ENCODE measurements at regions not wholly inside any gene's neighbourhood (a gene's known extent, or its start where the extent isn't known, plus 50 kb on each side); places are given as distances from the start of the nearest gene placed in this dataset.

DNA sequence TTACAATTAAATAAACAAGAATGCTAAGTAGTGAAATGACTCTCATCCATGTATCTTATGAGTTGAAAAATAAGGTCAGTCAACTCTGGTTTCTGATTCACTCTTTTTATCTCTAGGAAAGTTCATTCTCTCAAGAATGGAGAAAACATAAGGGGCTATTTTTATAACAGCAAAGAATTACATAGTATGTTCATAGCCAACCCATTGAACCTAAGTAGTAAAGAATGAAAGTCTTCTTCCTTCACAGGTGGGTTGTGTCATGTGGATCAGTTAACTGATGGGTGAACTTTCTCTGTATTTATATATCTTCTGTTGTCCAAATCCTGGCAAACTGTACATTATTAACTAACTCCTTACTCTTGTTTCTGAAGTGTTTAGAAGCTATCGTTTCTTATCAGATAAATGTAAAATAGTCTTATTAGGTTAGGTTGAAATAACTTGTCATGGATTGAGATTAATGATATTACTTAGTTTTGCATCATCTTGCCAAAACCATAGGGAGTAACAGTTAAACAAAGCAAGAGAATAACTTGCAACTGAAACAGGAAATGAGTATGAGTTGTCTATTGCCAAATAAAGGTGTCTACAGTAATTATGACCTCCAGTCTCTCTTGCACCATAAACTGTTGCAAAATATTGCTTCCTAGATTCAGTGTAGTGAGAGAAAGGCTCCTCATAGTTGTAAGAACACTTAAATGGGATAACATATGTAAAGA is 86.8 kb downstream of the ANKRD7 start:
- DNase-seq (ENCODE audit: low spot score) = no peak
- Mint-ChIP-seq H3K9me3 (ENCODE audit: unreplicated experiment) (peaks cover 9% of the 10 kb centered on the region), H3K36me3 (ENCODE audit: low read depth, unreplicated experiment) (peaks cover 4% of the 10 kb centered on the region), H3K27me3 (ENCODE audit: unreplicated experiment) (no peaks in the 10 kb centered on the region), H3K4me1 (ENCODE audit: unreplicated experiment) (no peaks in the 10 kb centered on the region), H3K4me3 (ENCODE audit: unreplicated experiment) (no peak overlapping the region), H3K27ac (ENCODE audit: unreplicated experiment) (no peak overlapping the region)
- TF ChIP-seq, protein P1, sequence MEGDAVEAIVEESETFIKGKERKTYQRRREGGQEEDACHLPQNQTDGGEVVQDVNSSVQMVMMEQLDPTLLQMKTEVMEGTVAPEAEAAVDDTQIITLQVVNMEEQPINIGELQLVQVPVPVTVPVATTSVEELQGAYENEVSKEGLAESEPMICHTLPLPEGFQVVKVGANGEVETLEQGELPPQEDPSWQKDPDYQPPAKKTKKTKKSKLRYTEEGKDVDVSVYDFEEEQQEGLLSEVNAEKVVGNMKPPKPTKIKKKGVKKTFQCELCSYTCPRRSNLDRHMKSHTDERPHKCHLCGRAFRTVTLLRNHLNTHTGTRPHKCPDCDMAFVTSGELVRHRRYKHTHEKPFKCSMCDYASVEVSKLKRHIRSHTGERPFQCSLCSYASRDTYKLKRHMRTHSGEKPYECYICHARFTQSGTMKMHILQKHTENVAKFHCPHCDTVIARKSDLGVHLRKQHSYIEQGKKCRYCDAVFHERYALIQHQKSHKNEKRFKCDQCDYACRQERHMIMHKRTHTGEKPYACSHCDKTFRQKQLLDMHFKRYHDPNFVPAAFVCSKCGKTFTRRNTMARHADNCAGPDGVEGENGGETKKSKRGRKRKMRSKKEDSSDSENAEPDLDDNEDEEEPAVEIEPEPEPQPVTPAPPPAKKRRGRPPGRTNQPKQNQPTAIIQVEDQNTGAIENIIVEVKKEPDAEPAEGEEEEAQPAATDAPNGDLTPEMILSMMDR (IDR thresholded peaks at IDR 0.05; ENCODE audit: unreplicated experiment) = no peak

DNA sequence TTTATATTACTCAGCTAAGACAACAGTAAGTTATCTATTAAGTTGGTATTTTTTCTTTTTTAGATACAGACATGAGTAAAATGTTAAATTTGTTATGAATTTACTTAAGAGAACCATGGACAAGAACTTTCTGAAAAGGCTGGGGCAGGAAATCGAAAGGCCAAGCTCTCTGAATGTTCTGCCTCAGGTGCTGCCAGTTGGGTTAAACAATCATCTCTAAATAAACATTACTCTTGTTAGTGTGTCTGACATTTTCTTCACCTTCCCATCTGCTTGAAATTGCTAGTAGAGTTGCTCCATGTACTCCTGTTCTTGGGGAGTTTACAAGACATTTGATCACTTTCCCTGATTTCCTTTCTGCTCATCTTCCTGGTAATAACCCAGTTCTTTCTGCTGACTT is 87.5 kb downstream of the ANKRD7 start:
- peaks cover 9% of the 10 kb centered on the region for H3K9me3 Mint-ChIP-seq (ENCODE audit: unreplicated experiment)
- no peak overlapping the region for H3K4me3 Mint-ChIP-seq (ENCODE audit: unreplicated experiment)
- H3K27ac Mint-ChIP-seq (ENCODE audit: unreplicated experiment) = no peak overlapping the region
- TF ChIP-seq, protein P1 (IDR thresholded peaks at IDR 0.05; ENCODE audit: unreplicated experiment) = no peak
- H3K4me1 Mint-ChIP-seq (ENCODE audit: unreplicated experiment) = no peaks in the 10 kb centered on the region
- DNase-seq (ENCODE audit: low spot score) = no peak
- H3K36me3 Mint-ChIP-seq (ENCODE audit: low read depth, unreplicated experiment) = peaks cover 4% of the 10 kb centered on the region
- H3K27me3 Mint-ChIP-seq (ENCODE audit: unreplicated experiment) = no peaks in the 10 kb centered on the region

DNA sequence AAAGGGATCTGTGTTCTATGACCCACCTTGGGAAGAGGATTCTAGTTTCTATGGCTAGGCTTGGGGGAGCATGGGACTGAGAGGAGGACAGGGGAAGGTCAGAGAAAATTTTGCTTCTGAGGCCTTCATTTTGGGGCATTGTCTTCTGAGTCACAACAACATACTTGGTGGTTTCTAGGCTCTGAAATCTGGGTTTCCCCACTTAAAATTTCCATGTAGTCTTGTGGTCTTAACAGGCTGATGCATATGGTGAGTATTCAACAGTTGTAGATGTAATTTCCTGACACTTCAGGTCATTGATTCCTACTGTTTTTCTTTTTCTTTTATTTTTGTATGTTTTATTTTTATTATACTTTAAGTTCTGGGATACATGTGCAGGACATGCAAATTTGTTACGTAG is 88.5 kb downstream of the ANKRD7 start:
- Mint-ChIP-seq H3K9me3 (ENCODE audit: unreplicated experiment) (peaks cover 9% of the 10 kb centered on the region), H3K4me1 (ENCODE audit: unreplicated experiment) (no peaks in the 10 kb centered on the region), H3K27me3 (ENCODE audit: unreplicated experiment) (no peaks in the 10 kb centered on the region), H3K4me3 (ENCODE audit: unreplicated experiment) (no peak overlapping the region), H3K36me3 (ENCODE audit: low read depth, unreplicated experiment) (peaks cover 4% of the 10 kb centered on the region), H3K27ac (ENCODE audit: unreplicated experiment) (no peak overlapping the region)
- TF ChIP-seq, protein P1 (IDR thresholded peaks at IDR 0.05; ENCODE audit: unreplicated experiment) = no peak
- no peak for DNase-seq (ENCODE audit: low spot score)

DNA sequence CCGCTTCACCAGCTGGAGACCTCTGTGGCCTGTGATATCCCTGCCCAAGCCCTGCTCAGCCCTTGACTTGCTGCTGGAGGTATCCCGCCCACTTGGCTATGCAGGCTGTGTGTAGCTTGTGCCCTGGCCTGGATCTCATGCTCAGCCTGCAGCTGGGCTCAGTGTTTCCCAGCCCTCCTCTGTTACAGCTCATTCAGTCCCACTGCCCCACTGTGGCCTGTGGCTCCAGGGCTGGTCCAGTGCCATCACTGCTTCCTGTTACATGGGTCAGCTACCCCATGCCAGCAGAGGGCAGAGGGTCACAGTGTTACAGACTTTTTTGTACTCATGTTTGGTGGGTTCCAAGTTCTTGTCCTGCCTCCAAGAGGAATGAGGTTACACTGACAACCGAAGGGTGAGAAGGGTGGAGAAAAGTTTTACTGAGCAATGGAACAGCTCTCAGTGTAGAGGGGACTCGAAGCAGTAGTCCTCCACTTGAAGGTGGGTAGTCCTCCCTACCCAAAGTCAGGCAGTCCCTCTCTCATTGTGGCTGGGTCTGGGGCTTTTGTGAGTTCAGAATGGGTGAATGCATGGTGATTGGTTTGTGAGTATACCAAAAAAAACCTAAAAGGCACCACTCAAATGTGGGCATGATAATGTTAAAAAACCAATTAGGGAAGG is 100.4 kb downstream of the ANKRD7 start:
- TF ChIP-seq, protein P1 (IDR thresholded peaks at IDR 0.05; ENCODE audit: unreplicated experiment) = no peak
- Mint-ChIP-seq H3K9me3 (ENCODE audit: unreplicated experiment) (no peaks in the 10 kb centered on the region), H3K27me3 (ENCODE audit: unreplicated experiment) (no peaks in the 10 kb centered on the region), H3K36me3 (ENCODE audit: low read depth, unreplicated experiment) (no peaks in the 10 kb centered on the region), H3K4me1 (ENCODE audit: unreplicated experiment) (no peaks in the 10 kb centered on the region), H3K4me3 (ENCODE audit: unreplicated experiment) (no peak overlapping the region), H3K27ac (ENCODE audit: unreplicated experiment) (no peak overlapping the region)
- no peak for DNase-seq (ENCODE audit: low spot score)

DNA sequence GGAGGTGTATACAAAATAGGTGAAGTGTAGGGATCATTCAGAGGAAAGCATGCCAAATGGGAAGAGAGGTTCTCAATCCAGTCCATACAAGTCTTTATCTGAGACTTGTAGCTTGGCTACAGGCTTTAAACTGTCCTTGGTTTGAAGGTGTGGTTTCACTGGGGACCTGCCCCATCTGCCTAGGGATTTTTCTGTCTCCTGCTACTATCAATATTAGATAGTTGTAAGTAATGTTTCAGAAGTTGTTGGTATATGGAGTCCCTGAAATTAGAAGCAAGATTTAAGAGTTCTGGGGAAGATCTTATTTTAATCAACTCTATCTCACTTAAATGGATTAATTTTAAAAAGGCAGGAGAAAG is 100.9 kb downstream of the ANKRD7 start:
- TF ChIP-seq, protein P1 (IDR thresholded peaks at IDR 0.05; ENCODE audit: unreplicated experiment) = no peak
- no peaks in the 10 kb centered on the region for H3K27me3 Mint-ChIP-seq (ENCODE audit: unreplicated experiment)
- no peaks in the 10 kb centered on the region for H3K36me3 Mint-ChIP-seq (ENCODE audit: low read depth, unreplicated experiment)
- no peak overlapping the region for H3K4me3 Mint-ChIP-seq (ENCODE audit: unreplicated experiment)
- no peak for DNase-seq (ENCODE audit: low spot score)
- no peak overlapping the region for H3K27ac Mint-ChIP-seq (ENCODE audit: unreplicated experiment)
- H3K4me1 Mint-ChIP-seq (ENCODE audit: unreplicated experiment) = no peaks in the 10 kb centered on the region
- H3K9me3 Mint-ChIP-seq (ENCODE audit: unreplicated experiment) = no peaks in the 10 kb centered on the region
